ENCODE measurements at regions not wholly inside any gene's neighbourhood (a gene's known extent, or its start where the extent isn't known, plus 50 kb on each side); places are given as distances from the start of the nearest gene placed in this dataset.
"Not testable (repeated sequence)": the region's sequence is repeated elsewhere in the genome, so short reads cannot be mapped to it uniquely, and the experiment has no call there.

DNA sequence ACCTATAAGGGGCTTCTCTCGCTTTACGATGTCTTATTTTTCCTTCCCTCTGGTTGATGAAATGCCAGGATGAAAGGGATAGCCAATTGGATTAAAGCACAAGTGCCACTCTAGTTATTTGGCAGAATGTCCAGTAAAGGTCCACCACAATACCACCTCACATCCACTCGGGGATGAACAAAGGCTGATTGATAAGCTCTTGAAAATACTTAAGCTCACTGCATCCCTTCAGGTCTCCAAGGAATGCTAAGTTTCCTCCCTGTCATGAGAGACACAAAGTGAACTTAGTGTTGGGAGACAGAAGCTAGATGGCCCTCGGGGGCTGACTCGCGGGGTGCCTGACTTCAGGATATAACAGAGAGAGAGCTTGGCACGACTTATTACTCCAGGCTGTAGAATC, 185.9 kb upstream of the ZNF644 start:
- H3K4me1 Mint-ChIP-seq; H3K4me3 Mint-ChIP-seq; H3K36me3 Mint-ChIP-seq; DNase-seq (ENCODE audit: low spot score in 2 of 2); H3K27ac Mint-ChIP-seq; ATAC-seq; H3K9me3 Mint-ChIP-seq: not testable (repeated sequence)

GRCh38 chr1:91204150-91204549, 182.3 kb upstream of the ZNF644 start:
- not testable (repeated sequence) for H3K9me3 Mint-ChIP-seq; ATAC-seq; H3K4me3 Mint-ChIP-seq; H3K27ac Mint-ChIP-seq; DNase-seq (ENCODE audit: low spot score in 2 of 2); H3K36me3 Mint-ChIP-seq; H3K4me1 Mint-ChIP-seq

DNA sequence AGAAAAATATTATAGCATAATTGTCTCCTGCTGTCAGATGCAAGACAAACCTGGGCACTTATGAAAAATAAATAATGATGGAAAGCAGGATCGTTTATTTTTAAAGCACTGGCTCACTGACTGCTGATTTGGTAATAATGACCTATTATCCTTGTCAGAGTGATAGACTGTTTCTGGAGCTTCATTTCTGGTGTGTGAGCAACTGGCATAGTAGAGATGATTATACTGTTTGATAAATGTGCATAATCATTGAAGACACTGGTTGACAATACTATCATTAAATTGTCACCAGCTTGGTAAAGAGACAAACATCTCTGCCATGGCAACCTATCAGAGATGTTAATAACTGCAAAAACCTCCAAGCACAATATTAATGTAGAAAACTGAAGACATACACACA, 179.9 kb upstream of the ZNF644 start:
- Mint-ChIP-seq H3K4me3 (no peak overlapping the region), H3K4me1 (no peaks in the 10 kb centered on the region), H3K27ac (no peak overlapping the region), H3K9me3 (no peaks in the 10 kb centered on the region), H3K36me3 (no peaks in the 10 kb centered on the region)
- DNase-seq (ENCODE audit: low spot score in 2 of 2) (no peak), ATAC-seq (no peak)

GRCh38 chr1:91201176-91201575, 179.3 kb upstream of the ZNF644 start:
- Mint-ChIP-seq H3K4me1 (no peaks in the 10 kb centered on the region), H3K36me3 (no peaks in the 10 kb centered on the region), H3K4me3 (no peak overlapping the region), H3K27ac (no peak overlapping the region), H3K9me3 (no peaks in the 10 kb centered on the region)
- ATAC-seq (no peak), DNase-seq (ENCODE audit: low spot score in 2 of 2) (no peak)

- no peaks in the 10 kb centered on the region for H3K4me1 Mint-ChIP-seq
- ATAC-seq (no peak), DNase-seq (ENCODE audit: low spot score in 2 of 2) (no peak)
- no peak overlapping the region for H3K4me3 Mint-ChIP-seq
- H3K36me3 Mint-ChIP-seq: no peaks in the 10 kb centered on the region
- no peaks in the 10 kb centered on the region for H3K9me3 Mint-ChIP-seq
- no peak overlapping the region for H3K27ac Mint-ChIP-seq
Observed at GRCh38 chr1:91200675-91201074, 178.8 kb upstream of the ZNF644 start.

GRCh38 chr1:91199988-91200387, 178.2 kb upstream of the ZNF644 start:
- H3K4me3 Mint-ChIP-seq: no peak overlapping the region
- no peaks in the 10 kb centered on the region for H3K9me3 Mint-ChIP-seq
- no peaks in the 10 kb centered on the region for H3K4me1 Mint-ChIP-seq
- no peak for ATAC-seq
- no peak for DNase-seq (ENCODE audit: low spot score in 2 of 2)
- no peak overlapping the region for H3K27ac Mint-ChIP-seq
- H3K36me3 Mint-ChIP-seq: no peaks in the 10 kb centered on the region

- Mint-ChIP-seq H3K27ac (no peak overlapping the region), H3K9me3 (no peaks in the 10 kb centered on the region), H3K4me1 (no peaks in the 10 kb centered on the region), H3K36me3 (no peaks in the 10 kb centered on the region), H3K4me3 (no peak overlapping the region)
- DNase-seq (ENCODE audit: low spot score in 2 of 2): no peak
- ATAC-seq: no peak
Observed at GRCh38 chr1:91190996-91191395, 169.2 kb upstream of the ZNF644 start.

- Mint-ChIP-seq H3K4me1 (no peaks in the 10 kb centered on the region), H3K4me3 (no peak overlapping the region), H3K9me3 (peaks cover 7% of the 10 kb centered on the region), H3K36me3 (no peaks in the 10 kb centered on the region), H3K27ac (no peak overlapping the region)
- ATAC-seq: no peak
- no peak for DNase-seq (ENCODE audit: low spot score in 2 of 2)
Observed at GRCh38 chr1:91189096-91189495, 167.3 kb upstream of the ZNF644 start.

GRCh38 chr1:91182807-91183206, 161.0 kb upstream of the ZNF644 start:
- not testable (repeated sequence) for H3K9me3 Mint-ChIP-seq; H3K4me3 Mint-ChIP-seq; H3K27ac Mint-ChIP-seq; DNase-seq (ENCODE audit: low spot score in 2 of 2); ATAC-seq; H3K36me3 Mint-ChIP-seq; H3K4me1 Mint-ChIP-seq

- no peak for ATAC-seq
- H3K36me3 Mint-ChIP-seq: no peaks in the 10 kb centered on the region
- DNase-seq (ENCODE audit: low spot score in 2 of 2): no peak
- H3K4me1 Mint-ChIP-seq: peaks cover 6% of the 10 kb centered on the region
- no peak overlapping the region for H3K4me3 Mint-ChIP-seq
- H3K9me3 Mint-ChIP-seq: no peaks in the 10 kb centered on the region
- H3K27ac Mint-ChIP-seq: no peak overlapping the region
Observed at GRCh38 chr1:91176250-91176649, 154.4 kb upstream of the ZNF644 start.

DNA sequence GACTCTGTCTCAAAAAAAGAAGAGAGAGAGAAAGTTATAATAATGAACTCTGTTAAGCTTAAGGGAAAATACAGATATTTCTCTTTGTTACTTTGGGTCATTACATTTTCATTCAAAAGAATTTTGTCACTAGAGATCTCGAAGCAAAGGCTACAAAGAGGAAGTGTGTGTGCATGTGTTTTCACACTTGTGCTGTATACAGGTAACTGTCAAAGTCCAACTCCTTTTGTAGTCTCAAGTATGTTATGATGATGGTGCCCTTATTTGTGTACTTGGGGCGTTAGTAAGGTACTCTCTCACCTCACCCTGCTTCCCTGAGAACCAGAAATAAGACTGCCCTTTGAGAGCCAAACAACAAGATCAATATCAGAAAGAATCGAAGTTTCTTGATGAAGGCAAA, 152.9 kb upstream of the ZNF644 start:
- Mint-ChIP-seq H3K9me3 (no peaks in the 10 kb centered on the region), H3K27ac (no peak overlapping the region), H3K4me1 (peaks cover 6% of the 10 kb centered on the region), H3K4me3 (no peak overlapping the region), H3K36me3 (no peaks in the 10 kb centered on the region)
- ATAC-seq (no peak), DNase-seq (ENCODE audit: low spot score in 2 of 2) (no peak)

- Mint-ChIP-seq H3K36me3 (no peaks in the 10 kb centered on the region), H3K9me3 (no peaks in the 10 kb centered on the region), H3K27ac (no peak overlapping the region), H3K4me1 (peaks cover 6% of the 10 kb centered on the region), H3K4me3 (no peak overlapping the region)
- ATAC-seq (no peak), DNase-seq (ENCODE audit: low spot score in 2 of 2) (no peak)
Observed at GRCh38 chr1:91173346-91173890, 151.6 kb upstream of the ZNF644 start.

DNA sequence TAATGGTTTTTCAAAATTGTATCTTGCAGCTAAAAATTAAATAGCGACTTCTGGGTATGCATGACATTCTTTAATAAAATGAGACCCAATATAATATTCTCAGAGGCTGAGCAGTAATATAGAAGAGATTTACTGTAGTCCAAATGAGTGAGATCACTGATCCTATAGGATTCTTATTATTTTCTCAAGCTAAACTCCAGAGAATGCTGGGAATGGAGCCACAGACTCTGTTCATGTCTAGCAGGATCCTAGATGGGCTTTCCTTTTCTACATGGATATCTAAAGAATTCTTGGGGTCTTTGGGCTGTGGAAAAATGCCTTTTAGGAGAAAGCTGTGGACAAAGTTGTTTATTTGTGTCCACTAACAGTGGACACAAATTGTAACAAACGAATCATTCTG, 150.7 kb upstream of the ZNF644 start:
- Mint-ChIP-seq H3K36me3 (no peaks in the 10 kb centered on the region), H3K27ac (no peak overlapping the region), H3K4me1 (peaks cover 6% of the 10 kb centered on the region), H3K9me3 (no peaks in the 10 kb centered on the region), H3K4me3 (no peak overlapping the region)
- no peak for ATAC-seq
- DNase-seq (ENCODE audit: low spot score in 2 of 2): no peak

GRCh38 chr1:91171898-91172297, 150.1 kb upstream of the ZNF644 start:
- no peaks in the 10 kb centered on the region for H3K36me3 Mint-ChIP-seq
- H3K4me3 Mint-ChIP-seq: no peak overlapping the region
- ATAC-seq: no peak
- DNase-seq (ENCODE audit: low spot score in 2 of 2): no peak
- H3K9me3 Mint-ChIP-seq: no peaks in the 10 kb centered on the region
- peaks cover 6% of the 10 kb centered on the region for H3K4me1 Mint-ChIP-seq
- no peak overlapping the region for H3K27ac Mint-ChIP-seq

DNA sequence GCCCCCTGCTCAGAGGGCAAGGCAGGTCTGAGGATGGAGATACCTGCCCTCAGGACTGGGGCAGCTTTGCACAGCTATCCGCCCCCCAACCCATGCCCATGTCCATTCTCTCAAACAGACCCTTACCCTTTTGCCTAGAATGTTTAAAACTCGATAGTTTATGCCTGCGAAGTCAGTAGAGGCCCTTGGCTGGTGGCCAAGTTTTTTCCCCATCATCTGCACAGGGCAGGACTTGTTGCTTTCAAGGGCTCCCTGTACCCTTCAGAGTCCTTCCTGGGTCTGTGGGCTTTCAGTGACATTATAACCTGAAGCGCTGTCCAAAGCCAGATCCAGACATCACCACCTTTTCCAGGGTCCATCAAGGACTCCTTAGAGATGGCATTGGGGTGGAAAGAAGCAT, 148.7 kb upstream of the ZNF644 start:
- Mint-ChIP-seq H3K4me3 (no peak overlapping the region), H3K9me3 (no peaks in the 10 kb centered on the region), H3K36me3 (no peaks in the 10 kb centered on the region), H3K27ac (no peak overlapping the region), H3K4me1 (peaks cover 8% of the 10 kb centered on the region)
- DNase-seq (ENCODE audit: low spot score in 2 of 2) (no peak), ATAC-seq (no peak)

- no peak overlapping the region for H3K4me3 Mint-ChIP-seq
- DNase-seq (ENCODE audit: low spot score in 2 of 2): peak in 1 of 2 donors; percentile 51
Observed at GRCh38 chr1:91166106-91166712, 144.4 kb upstream of the ZNF644 start.

More at GRCh38 chr1:91166106-91166712, 144.4 kb upstream of the ZNF644 start:
- H3K36me3 Mint-ChIP-seq: no peaks in the 10 kb centered on the region
- no peaks in the 10 kb centered on the region for H3K9me3 Mint-ChIP-seq
- ATAC-seq: peak; percentile 45
- no peak overlapping the region for H3K27ac Mint-ChIP-seq
- H3K4me1 Mint-ChIP-seq: peaks cover 16% of the 10 kb centered on the region

All from stimulated activated effector memory CD8-positive, alpha-beta T cell treated with anti-CD3 and anti-CD28 coated beads, Interleukin-12 subunit alpha, Interleukin-12 subunit beta, amount 100 ng/mL, for 72 hours (primary cell).